ENCODE measurements at regions not wholly inside any gene's neighbourhood (a gene's known extent, or its start where the extent isn't known, plus 50 kb on each side); places are given as distances from the start of the nearest gene placed in this dataset.

DNA sequence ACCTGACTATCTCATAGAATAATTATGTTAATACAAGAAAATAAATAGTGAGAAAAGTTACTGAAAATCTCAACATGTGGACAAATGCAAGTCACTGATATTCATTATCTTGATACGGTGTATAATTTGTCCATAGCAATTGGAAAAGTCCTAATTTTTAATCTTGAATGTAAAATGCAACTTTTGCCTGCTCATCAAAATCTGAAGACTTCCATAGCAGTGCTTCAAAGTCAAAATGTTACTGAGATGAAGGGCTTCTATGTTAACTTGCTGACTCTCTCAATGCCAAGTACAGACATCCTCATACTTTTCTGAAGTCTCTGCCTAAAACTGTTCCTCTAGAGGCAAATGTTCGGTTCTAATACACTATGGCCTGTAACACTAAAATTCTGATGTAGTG lies 1300.1 kb upstream of the EPHA6 start:
- H3K27ac ChIP-seq (ENCODE audit: extremely low read depth, low read depth, low read length): no peak overlapping the region
- intact Hi-C loops (cut with micrococcal nuclease): no loop called here
- TF ChIP-seq NFIX (CRISPR knock-in tag; IDR thresholded peaks at IDR 0.05; ENCODE audit: low read depth) (no peak), ZNF239 (CRISPR knock-in tag; IDR thresholded peaks at IDR 0.05) (no peak), PTRF (tag; IDR thresholded peaks at IDR 0.05) (no peak), MAFG (tag; conservative IDR thresholded peaks at IDR 0.05) (no peak), ZNF766 (CRISPR knock-in tag; conservative IDR thresholded peaks at IDR 0.05) (no peak)
- POLR2A ChIA-PET: no interaction called here
- H2AFZ ChIP-seq (ENCODE audit: low read depth, low read length): no peak overlapping the region
- no peak overlapping the region for H3K4me3 ChIP-seq
- H3K36me3 ChIP-seq (ENCODE audit: control insufficient read depth, insufficient read depth, low read length): no peaks in the 10 kb centered on the region
- BruUV-seq (replicated peaks): no TSS peak
- no peaks in the 10 kb centered on the region for H3K9me3 ChIP-seq (replicated peaks; ENCODE audit: control insufficient read depth, insufficient read depth, low read depth, low read length)
- no peak for FAIRE-seq
- WGBS (ENCODE audit: insufficient coverage, low coverage, missing lambda C conversion rate): 0% methylated on average over 2 of the region's 2 CpGs
- no peaks in the 10 kb centered on the region for H3K4me1 ChIP-seq (replicated peaks in 1 of 2; ENCODE audit: control insufficient read depth in 2 of 2, insufficient read depth in 2 of 2, low read length in 2 of 2)
- H3K79me2 ChIP-seq (ENCODE audit: control insufficient read depth, insufficient read depth, low read length): no peaks in the 10 kb centered on the region
- H3K27me3 ChIP-seq (ENCODE audit: control insufficient read depth in 2 of 2, insufficient read depth in 2 of 2, low read length in 2 of 2): no peaks in the 10 kb centered on the region
- H3K4me2 ChIP-seq (ENCODE audit: insufficient read depth, low read length): no peak overlapping the region
- DNase-seq (ENCODE audit: extremely low read depth in 1 of 4, low spot score in 3 of 4): no peak
- ATAC-seq: no peak
- CTCF ChIA-PET (ENCODE audit: low intra/inter-chr PET ratio): no interaction called here
- H3K9ac ChIP-seq (ENCODE audit: insufficient read depth in 1 of 2, low read depth in 2 of 2, low read length in 2 of 2): no peak overlapping the region
- no peaks in the 10 kb centered on the region for H3K9me1 ChIP-seq (ENCODE audit: control insufficient read depth, insufficient read depth, low read length)
- in situ Hi-C loops (cut with MboI): no loop called here
- H4K20me1 ChIP-seq (replicated peaks; ENCODE audit: control insufficient read depth, insufficient read depth, low read length): no peaks in the 10 kb centered on the region

GRCh38 chr3:95521396-95521795 lies 1293.0 kb upstream of the EPHA6 start:
- 33% methylated on average over 2 of the region's 2 CpGs for WGBS (ENCODE audit: insufficient coverage, low coverage, missing lambda C conversion rate)
- ATAC-seq (no peak), DNase-seq (ENCODE audit: extremely low read depth in 1 of 4, low spot score in 3 of 4) (no peak), FAIRE-seq (no peak)
- Histone ChIP-seq H3K79me2 (ENCODE audit: control insufficient read depth, insufficient read depth, low read length) (no peaks in the 10 kb centered on the region), H4K20me1 (replicated peaks; ENCODE audit: control insufficient read depth, insufficient read depth, low read length) (no peaks in the 10 kb centered on the region), H3K4me2 (ENCODE audit: insufficient read depth, low read length) (no peak overlapping the region), H3K4me1 (replicated peaks in 1 of 2; ENCODE audit: control insufficient read depth in 2 of 2, insufficient read depth in 2 of 2, low read length in 2 of 2) (no peaks in the 10 kb centered on the region), H3K9ac (ENCODE audit: insufficient read depth in 1 of 2, low read depth in 2 of 2, low read length in 2 of 2) (no peak overlapping the region), H3K27me3 (ENCODE audit: control insufficient read depth in 2 of 2, insufficient read depth in 2 of 2, low read length in 2 of 2) (no peaks in the 10 kb centered on the region), H3K9me3 (replicated peaks; ENCODE audit: control insufficient read depth, insufficient read depth, low read depth, low read length) (no peaks in the 10 kb centered on the region), H3K4me3 (no peak overlapping the region), H3K9me1 (ENCODE audit: control insufficient read depth, insufficient read depth, low read length) (no peaks in the 10 kb centered on the region), H3K36me3 (ENCODE audit: control insufficient read depth, insufficient read depth, low read length) (no peaks in the 10 kb centered on the region), H2AFZ (ENCODE audit: low read depth, low read length) (no peak overlapping the region), H3K27ac (ENCODE audit: extremely low read depth, low read depth, low read length) (no peak overlapping the region)
- in situ Hi-C loops (cut with MboI): no loop called here
- intact Hi-C loops (cut with micrococcal nuclease): no loop called here
- ChIA-PET CTCF (ENCODE audit: low intra/inter-chr PET ratio) (no interaction called here), POLR2A (no interaction called here)
- BruUV-seq (replicated peaks): no TSS peak
- no peak for TF ChIP-seq REST (IDR thresholded peaks at IDR 0.05; ENCODE audit: borderline replicate concordance)
- TF ChIP-seq REST (CRISPR knock-in tag; IDR thresholded peaks at IDR 0.05; ENCODE audit: low read depth): no peak
- TF ChIP-seq, protein P1, sequence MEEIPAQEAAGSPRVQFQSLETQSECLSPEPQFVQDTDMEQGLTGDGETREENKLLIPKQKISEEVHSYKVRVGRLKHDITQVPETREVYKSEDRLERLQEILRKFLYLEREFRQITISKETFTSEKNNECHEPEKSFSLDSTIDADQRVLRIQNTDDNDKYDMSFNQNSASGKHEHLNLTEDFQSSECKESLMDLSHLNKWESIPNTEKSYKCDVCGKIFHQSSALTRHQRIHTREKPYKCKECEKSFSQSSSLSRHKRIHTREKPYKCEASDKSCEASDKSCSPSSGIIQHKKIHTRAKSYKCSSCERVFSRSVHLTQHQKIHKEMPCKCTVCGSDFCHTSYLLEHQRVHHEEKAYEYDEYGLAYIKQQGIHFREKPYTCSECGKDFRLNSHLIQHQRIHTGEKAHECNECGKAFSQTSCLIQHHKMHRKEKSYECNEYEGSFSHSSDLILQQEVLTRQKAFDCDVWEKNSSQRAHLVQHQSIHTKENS (CRISPR knock-in tag; IDR thresholded peaks at IDR 0.05): no peak
- TF ChIP-seq ZNF140 (CRISPR knock-in tag; IDR thresholded peaks at IDR 0.05): no peak

Measured in K562 (cell line).